NCI-H1105 treated with DMSO at 0.1 percent for 48 hours (cell line): ENCODE measurements at regions not wholly inside any gene's neighbourhood (a gene's known extent, or its start where the extent isn't known, plus 50 kb on each side); places are given as distances from the start of the nearest gene placed in this dataset.
"Not testable (repeated sequence)": the region's sequence is repeated elsewhere in the genome, so short reads cannot be mapped to it uniquely, and the experiment has no call there.

Experiments used
- DNase-seq: peaks from one replicate; lab custom pipeline; 2025; lab: John Stamatoyannopoulos, UW

GRCh38 chr4:96972920-96973319 is 1133.0 kb downstream of the PDHA2 start:
- no peak for DNase-seq

GRCh38 chr4:96974295-96974694 is 1134.4 kb downstream of the PDHA2 start:
- no peak for DNase-seq

GRCh38 chr4:96983830-96984229 is 1143.9 kb downstream of the PDHA2 start:
- no peak for DNase-seq

GRCh38 chr4:96986816-96987215 is 1146.9 kb downstream of the PDHA2 start:
- DNase-seq: peak; percentile 18

GRCh38 chr4:96991083-96991482 is 1151.2 kb downstream of the PDHA2 start:
- DNase-seq: no peak

- no peak for DNase-seq
Observed at GRCh38 chr4:96992443-96992842, 1150.8 kb downstream of the STPG2 start.

- no peak for DNase-seq
Observed at GRCh38 chr4:96993560-96993959, 1149.7 kb downstream of the STPG2 start.

GRCh38 chr4:97003715-97004114 is 1139.6 kb downstream of the STPG2 start:
- DNase-seq: no peak

- no peak for DNase-seq
Observed at GRCh38 chr4:97013309-97013708, 1130.0 kb downstream of the STPG2 start.

GRCh38 chr4:97013711-97014110 is 1129.6 kb downstream of the STPG2 start:
- no peak for DNase-seq

GRCh38 chr4:97015301-97015700 is 1128.0 kb downstream of the STPG2 start:
- no peak for DNase-seq

GRCh38 chr4:97016186-97016907 is 1126.9 kb downstream of the STPG2 start:
- peak; percentile 92 for DNase-seq

- no peak for DNase-seq
Observed at GRCh38 chr4:97027728-97028410, 1115.4 kb downstream of the STPG2 start.

- DNase-seq: no peak
Observed at GRCh38 chr4:97028785-97029184, 1114.5 kb downstream of the STPG2 start.

GRCh38 chr4:97037411-97038145 is 1105.7 kb downstream of the STPG2 start:
- DNase-seq: not testable (repeated sequence)

- DNase-seq: no peak
Observed at GRCh38 chr4:97038146-97038516, 1105.1 kb downstream of the STPG2 start.

GRCh38 chr4:97072666-97073065 is 1070.6 kb downstream of the STPG2 start:
- DNase-seq: no peak

GRCh38 chr4:97073194-97073593 is 1070.1 kb downstream of the STPG2 start:
- DNase-seq: no peak

- DNase-seq: no peak
Observed at GRCh38 chr4:97074531-97074930, 1068.7 kb downstream of the STPG2 start.

- no peak for DNase-seq
Observed at GRCh38 chr4:97081951-97082350, 1061.3 kb downstream of the STPG2 start.

GRCh38 chr4:97097036-97097435 is 1046.2 kb downstream of the STPG2 start:
- DNase-seq: not testable (repeated sequence)

GRCh38 chr4:97101171-97101570 is 1042.1 kb downstream of the STPG2 start:
- DNase-seq: not testable (repeated sequence)

- DNase-seq: no peak
Observed at GRCh38 chr4:97103252-97103651, 1040.0 kb downstream of the STPG2 start.
